GM21515 (cell line): ENCODE measurements at regions not wholly inside any gene's neighbourhood (a gene's known extent, or its start where the extent isn't known, plus 50 kb on each side); places are given as distances from the start of the nearest gene placed in this dataset.

Source experiments
- ATAC-seq: cut with Tn5 transposase; IDR thresholded peaks from one replicate; pipeline ENCODE4 v1.9.1; 2021; ENCODE audit not compliant: unreplicated experiment

GRCh38 chr4:14023036-14023435, 395.5 kb upstream of the BOD1L1 start:
- ATAC-seq: no peak

GRCh38 chr4:14023896-14024295, 396.4 kb upstream of the BOD1L1 start:
- no peak for ATAC-seq

GRCh38 chr4:14025111-14025510, 397.6 kb upstream of the BOD1L1 start:
- no peak for ATAC-seq

- ATAC-seq: no peak
Observed at GRCh38 chr4:14025891-14026290, 398.4 kb upstream of the BOD1L1 start.

- no peak for ATAC-seq
Observed at GRCh38 chr4:14028862-14029261, 401.3 kb upstream of the BOD1L1 start.

GRCh38 chr4:14035076-14035475, 407.6 kb upstream of the BOD1L1 start:
- no peak for ATAC-seq

- ATAC-seq: no peak
Observed at GRCh38 chr4:14043203-14043602, 415.7 kb upstream of the BOD1L1 start.

- no peak for ATAC-seq
Observed at GRCh38 chr4:14046642-14047041, 419.1 kb upstream of the BOD1L1 start.

GRCh38 chr4:14047840-14048239, 420.3 kb upstream of the BOD1L1 start:
- ATAC-seq: no peak

GRCh38 chr4:14049946-14050345, 422.4 kb upstream of the BOD1L1 start:
- ATAC-seq: no peak

- no peak for ATAC-seq
Observed at GRCh38 chr4:14053291-14053690, 425.8 kb upstream of the BOD1L1 start.

GRCh38 chr4:14054391-14054790, 426.9 kb upstream of the BOD1L1 start:
- ATAC-seq: no peak

- ATAC-seq: no peak
Observed at GRCh38 chr4:14059006-14059405, 431.5 kb upstream of the BOD1L1 start.

GRCh38 chr4:14064984-14065383, 437.5 kb upstream of the BOD1L1 start:
- no peak for ATAC-seq

GRCh38 chr4:14065406-14065805, 437.9 kb upstream of the BOD1L1 start:
- ATAC-seq: no peak

- no peak for ATAC-seq
Observed at GRCh38 chr4:14066979-14067378, 439.5 kb upstream of the BOD1L1 start.

GRCh38 chr4:14069886-14070285, 442.4 kb upstream of the BOD1L1 start:
- no peak for ATAC-seq

GRCh38 chr4:14070289-14070880, 442.9 kb upstream of the BOD1L1 start:
- no peak for ATAC-seq

- ATAC-seq: no peak
Observed at GRCh38 chr4:14072506-14072905, 445.0 kb upstream of the BOD1L1 start.

GRCh38 chr4:14076776-14077175, 449.3 kb upstream of the BOD1L1 start:
- ATAC-seq: no peak

- no peak for ATAC-seq
Observed at GRCh38 chr4:14078326-14078725, 450.8 kb upstream of the BOD1L1 start.

- ATAC-seq: no peak
Observed at GRCh38 chr4:14079601-14080000, 452.1 kb upstream of the BOD1L1 start.

- ATAC-seq: no peak
Observed at GRCh38 chr4:14083150-14083549, 455.6 kb upstream of the BOD1L1 start.

- ATAC-seq: no peak
Observed at GRCh38 chr4:14084598-14084997, 457.1 kb upstream of the BOD1L1 start.
